ENCODE measurements at regions not wholly inside any gene's neighbourhood (a gene's known extent, or its start where the extent isn't known, plus 50 kb on each side); places are given as distances from the start of the nearest gene placed in this dataset.

GRCh38 chr2:217661378-217661777 lies 341.4 kb downstream of the TNS1 start:
- H3K36me3 ChIP-seq (replicated peaks): no peaks in the 10 kb centered on the region
- in situ Hi-C loops (cut with HindIII; ENCODE audit: low pct_ligation_motif_present, low sequenced_read_pairs): no loop called here
- TF ChIP-seq CTCF (IDR thresholded peaks at IDR 0.05; ENCODE audit: low read depth, low read length, missing control alignments): no peak

GRCh38 chr2:217660423-217660822 lies 342.4 kb downstream of the TNS1 start:
- DNase-seq: no peak
- in situ Hi-C loops (cut with HindIII; ENCODE audit: low pct_ligation_motif_present, low sequenced_read_pairs): no loop called here
- H3K27me3 ChIP-seq (replicated peaks): no peaks in the 10 kb centered on the region
- H3K27ac ChIP-seq: no peak overlapping the region
- TF ChIP-seq CTCF (IDR thresholded peaks at IDR 0.05; ENCODE audit: low read depth, low read length, missing control alignments): no peak
- H3K36me3 ChIP-seq (replicated peaks): no peaks in the 10 kb centered on the region
- H3K4me3 ChIP-seq (ENCODE audit: low read depth, low read length): no peak overlapping the region

More at GRCh38 chr2:217661378-217661777, 341.4 kb downstream of the TNS1 start:
- Histone ChIP-seq H3K27me3 (replicated peaks) (no peaks in the 10 kb centered on the region), H3K27ac (no peak overlapping the region), H3K4me3 (ENCODE audit: low read depth, low read length) (no peak overlapping the region)
- DNase-seq: no peak

GRCh38 chr2:217658806-217659205 lies 344.0 kb downstream of the TNS1 start:
- Histone ChIP-seq H3K4me3 (ENCODE audit: low read depth, low read length) (no peak overlapping the region), H3K27me3 (replicated peaks) (no peaks in the 10 kb centered on the region), H3K27ac (no peak overlapping the region), H3K36me3 (replicated peaks) (no peaks in the 10 kb centered on the region)
- no peak for TF ChIP-seq CTCF (IDR thresholded peaks at IDR 0.05; ENCODE audit: low read depth, low read length, missing control alignments)
- in situ Hi-C loops (cut with HindIII; ENCODE audit: low pct_ligation_motif_present, low sequenced_read_pairs): no loop called here
- DNase-seq: no peak

- TF ChIP-seq CTCF (IDR thresholded peaks at IDR 0.05; ENCODE audit: low read depth, low read length, missing control alignments): no peak
Observed at GRCh38 chr2:217657252-217657651, 345.5 kb downstream of the TNS1 start.

GRCh38 chr2:217656316-217656715 lies 346.5 kb downstream of the TNS1 start:
- Histone ChIP-seq H3K27ac (no peak overlapping the region), H3K27me3 (replicated peaks) (no peaks in the 10 kb centered on the region), H3K36me3 (replicated peaks) (no peaks in the 10 kb centered on the region), H3K4me3 (ENCODE audit: low read depth, low read length) (no peak overlapping the region)
- no peak for TF ChIP-seq CTCF (IDR thresholded peaks at IDR 0.05; ENCODE audit: low read depth, low read length, missing control alignments)
- no peak for DNase-seq
- in situ Hi-C loops (cut with HindIII; ENCODE audit: low pct_ligation_motif_present, low sequenced_read_pairs): no loop called here

More at GRCh38 chr2:217657252-217657651, 345.5 kb downstream of the TNS1 start:
- no peak for DNase-seq
- Histone ChIP-seq H3K27me3 (replicated peaks) (no peaks in the 10 kb centered on the region), H3K36me3 (replicated peaks) (no peaks in the 10 kb centered on the region), H3K4me3 (ENCODE audit: low read depth, low read length) (no peak overlapping the region), H3K27ac (no peak overlapping the region)
- in situ Hi-C loops (cut with HindIII; ENCODE audit: low pct_ligation_motif_present, low sequenced_read_pairs): no loop called here

- Histone ChIP-seq H3K4me3 (ENCODE audit: low read depth, low read length) (no peak overlapping the region), H3K36me3 (replicated peaks) (no peaks in the 10 kb centered on the region), H3K27me3 (replicated peaks) (no peaks in the 10 kb centered on the region), H3K27ac (no peak overlapping the region)
- in situ Hi-C loops (cut with HindIII; ENCODE audit: low pct_ligation_motif_present, low sequenced_read_pairs): no loop called here
- no peak for TF ChIP-seq CTCF (IDR thresholded peaks at IDR 0.05; ENCODE audit: low read depth, low read length, missing control alignments)
- DNase-seq: no peak
Observed at GRCh38 chr2:217655651-217656050, 347.1 kb downstream of the TNS1 start.

Measured in brain microvascular endothelial cell (primary cell).